ENCODE measurements at regions not wholly inside any gene's neighbourhood (a gene's known extent, or its start where the extent isn't known, plus 50 kb on each side); places are given as distances from the start of the nearest gene placed in this dataset.

- Histone ChIP-seq H2AFZ (ENCODE audit: low read depth, low read length, severe bottlenecking) (no peak overlapping the region), H3K9me3 (ENCODE audit: insufficient read depth, low read length) (no peaks in the 10 kb centered on the region), H3K9me2 (replicated peaks; ENCODE audit: insufficient read depth, low read length) (no peaks in the 10 kb centered on the region; the same call in 1 of the 2 replicates), H3K36me3 (ENCODE audit: low read length) (no peaks in the 10 kb centered on the region), H3K9ac (ENCODE audit: low read length) (no peak overlapping the region), H3F3A (ENCODE audit: insufficient read depth) (no peaks in the 10 kb centered on the region), H3K27me3 (ENCODE audit: low read length) (no peaks in the 10 kb centered on the region), H3K79me2 (ENCODE audit: insufficient read depth, low read length) (no peaks in the 10 kb centered on the region), H3K27ac (ENCODE audit: low read depth, low read length) (no peak overlapping the region), H3K4me3 (ENCODE audit: insufficient read depth, low read length, poor library complexity, severe bottlenecking) (no peak overlapping the region), H4K20me1 (ENCODE audit: low read depth, low read length) (no peaks in the 10 kb centered on the region), H3K4me2 (ENCODE audit: low read depth, low read length, poor library complexity, severe bottlenecking) (no peak overlapping the region)
- no peak for TF ChIP-seq EZH2phosphoT487 (conservative IDR thresholded peaks at IDR 0.05; ENCODE audit: low read length)
- no peak for TF ChIP-seq CTCF (IDR thresholded peaks at IDR 0.05; ENCODE audit: insufficient read depth, low read length, poor library complexity, severe bottlenecking)
Measured at GRCh38 chr6:128666405-128666804, 146.0 kb upstream of the PTPRK start.

- no peaks in the 10 kb centered on the region for H3F3A ChIP-seq (ENCODE audit: insufficient read depth)
- no peaks in the 10 kb centered on the region for H3K27me3 ChIP-seq (ENCODE audit: low read length)
- no peaks in the 10 kb centered on the region for H3K79me2 ChIP-seq (ENCODE audit: insufficient read depth, low read length)
- no peaks in the 10 kb centered on the region for H4K20me1 ChIP-seq (ENCODE audit: low read depth, low read length)
- no peaks in the 10 kb centered on the region for H3K9me3 ChIP-seq (ENCODE audit: insufficient read depth, low read length)
- H3K4me3 ChIP-seq (ENCODE audit: insufficient read depth, low read length, poor library complexity, severe bottlenecking) = no peak overlapping the region
- H3K36me3 ChIP-seq (ENCODE audit: low read length) = no peaks in the 10 kb centered on the region
- H3K4me2 ChIP-seq (ENCODE audit: low read depth, low read length, poor library complexity, severe bottlenecking) = no peak overlapping the region
- no peak overlapping the region for H3K9ac ChIP-seq (ENCODE audit: low read length)
- no peak overlapping the region for H2AFZ ChIP-seq (ENCODE audit: low read depth, low read length, severe bottlenecking)
- no peak for TF ChIP-seq EZH2phosphoT487 (conservative IDR thresholded peaks at IDR 0.05; ENCODE audit: low read length)
- TF ChIP-seq CTCF (IDR thresholded peaks at IDR 0.05; ENCODE audit: insufficient read depth, low read length, poor library complexity, severe bottlenecking) = no peak
- no peak overlapping the region for H3K27ac ChIP-seq (ENCODE audit: low read depth, low read length)
- H3K9me2 ChIP-seq (replicated peaks; ENCODE audit: insufficient read depth, low read length) = no peaks in the 10 kb centered on the region; the same call in 1 of the 2 replicates
Measured at GRCh38 chr6:128663238-128663637, 142.8 kb upstream of the PTPRK start.

GRCh38 chr6:128659878-128660622 lies 139.7 kb upstream of the PTPRK start:
- H3K9me2 ChIP-seq (replicated peaks; ENCODE audit: insufficient read depth, low read length) = no peaks in the 10 kb centered on the region; the same call in 1 of the 2 replicates
- H3K36me3 ChIP-seq (ENCODE audit: low read length) = no peaks in the 10 kb centered on the region
- H2AFZ ChIP-seq (ENCODE audit: low read depth, low read length, severe bottlenecking) = no peak overlapping the region
- no peaks in the 10 kb centered on the region for H4K20me1 ChIP-seq (ENCODE audit: low read depth, low read length)
- no peaks in the 10 kb centered on the region for H3K9me3 ChIP-seq (ENCODE audit: insufficient read depth, low read length)
- H3K27me3 ChIP-seq (ENCODE audit: low read length) = no peaks in the 10 kb centered on the region
- H3F3A ChIP-seq (ENCODE audit: insufficient read depth) = no peaks in the 10 kb centered on the region
- no peak overlapping the region for H3K4me2 ChIP-seq (ENCODE audit: low read depth, low read length, poor library complexity, severe bottlenecking)
- no peaks in the 10 kb centered on the region for H3K79me2 ChIP-seq (ENCODE audit: insufficient read depth, low read length)
- H3K27ac ChIP-seq (ENCODE audit: low read depth, low read length) = no peak overlapping the region
- H3K4me3 ChIP-seq (ENCODE audit: insufficient read depth, low read length, poor library complexity, severe bottlenecking) = no peak overlapping the region
- no peak overlapping the region for H3K9ac ChIP-seq (ENCODE audit: low read length)
- TF ChIP-seq EZH2phosphoT487 (conservative IDR thresholded peaks at IDR 0.05; ENCODE audit: low read length) (no peak), CTCF (IDR thresholded peaks at IDR 0.05; ENCODE audit: insufficient read depth, low read length, poor library complexity, severe bottlenecking) (no peak)
